Right atrium auricular region (tissue), 2 donors: ENCODE measurements at regions not wholly inside any gene's neighbourhood (a gene's known extent, or its start where the extent isn't known, plus 50 kb on each side); places are given as distances from the start of the nearest gene placed in this dataset.

Source experiments
- DNase-seq: peaks from one replicate; pipeline ENCODE4 v3.0.0-alpha.2; 2019; ENCODE audit warnings: low spot score
- H3K27ac ChIP-seq, 2 donors: fragments of 200-600 bp; sonication (generic); 1 replicate in 1 of 2; 2 replicates in 1 of 2; pipeline ENCODE4 v1.5.1; 2016 to 2019
- H3K27me3 ChIP-seq, 2 donors: fragments of 200-600 bp; sonication (generic); one replicate each; pipeline versions ENCODE4 v1.5.1 to v1.6.0; 2017 to 2019
- H3K36me3 ChIP-seq: fragments of 200-600 bp; sonication (generic); one replicate; pipeline ENCODE4 v1.5.1; 2016
- H3K4me1 ChIP-seq, 2 donors: fragments of 200-600 bp; sonication (generic); one replicate each; pipeline versions ENCODE4 v1.5.1 to v1.6.0; 2017 to 2019
- H3K4me3 ChIP-seq, 2 donors: fragments of 200-600 bp; sonication (generic); 1 replicate in 1 of 2; 2 replicates in 1 of 2; pipeline ENCODE4 v1.5.1; 2017 to 2019; ENCODE audit warnings: mild to moderate bottlenecking in 1 of 2, moderate library complexity in 1 of 2
- H3K9me3 ChIP-seq, 2 donors: fragments of 200-600 bp; sonication (generic); one replicate each; pipeline ENCODE4 v1.5.1; 2019
- TF ChIP-seq, protein P1 (sequence below), 2 donors: fragments of 200-600 bp; sonication (generic); IDR thresholded peaks; one replicate each; pipeline ENCODE4 v1.5.1; 2019; ENCODE audit warnings: antibody characterized with exemption in 2 of 2

DNA sequence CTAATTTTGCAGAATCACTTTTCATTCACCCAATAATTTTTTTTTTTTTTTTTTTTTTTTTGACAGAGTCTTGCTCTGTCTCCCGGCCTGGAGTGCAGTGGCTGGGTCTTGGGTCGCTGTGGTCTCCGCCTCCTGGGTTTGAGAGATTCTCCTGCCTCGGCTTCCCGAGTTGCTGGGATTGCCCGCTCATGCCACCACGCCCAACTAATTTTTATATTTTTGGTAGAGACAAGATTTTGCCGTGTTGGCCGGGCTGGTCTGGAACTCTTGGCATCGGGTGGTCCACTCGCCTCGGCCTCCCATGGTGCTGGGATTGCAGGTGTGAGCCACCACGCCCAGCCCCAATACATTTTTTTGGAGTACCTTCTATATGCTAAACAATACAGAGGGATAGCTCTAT, 1120.0 kb upstream of the ATXN8OS start:
- H3K27ac ChIP-seq, result no peak overlapping the region
- DNase-seq, result no peak
- no peaks in the 10 kb centered on the region for H3K9me3 ChIP-seq
- no peak overlapping the region for H3K4me3 ChIP-seq
- no peaks in the 10 kb centered on the region for H3K4me1 ChIP-seq
- no peaks in the 10 kb centered on the region for H3K36me3 ChIP-seq
- H3K27me3 ChIP-seq, result no peaks in the 10 kb centered on the region
- TF ChIP-seq, protein P1, sequence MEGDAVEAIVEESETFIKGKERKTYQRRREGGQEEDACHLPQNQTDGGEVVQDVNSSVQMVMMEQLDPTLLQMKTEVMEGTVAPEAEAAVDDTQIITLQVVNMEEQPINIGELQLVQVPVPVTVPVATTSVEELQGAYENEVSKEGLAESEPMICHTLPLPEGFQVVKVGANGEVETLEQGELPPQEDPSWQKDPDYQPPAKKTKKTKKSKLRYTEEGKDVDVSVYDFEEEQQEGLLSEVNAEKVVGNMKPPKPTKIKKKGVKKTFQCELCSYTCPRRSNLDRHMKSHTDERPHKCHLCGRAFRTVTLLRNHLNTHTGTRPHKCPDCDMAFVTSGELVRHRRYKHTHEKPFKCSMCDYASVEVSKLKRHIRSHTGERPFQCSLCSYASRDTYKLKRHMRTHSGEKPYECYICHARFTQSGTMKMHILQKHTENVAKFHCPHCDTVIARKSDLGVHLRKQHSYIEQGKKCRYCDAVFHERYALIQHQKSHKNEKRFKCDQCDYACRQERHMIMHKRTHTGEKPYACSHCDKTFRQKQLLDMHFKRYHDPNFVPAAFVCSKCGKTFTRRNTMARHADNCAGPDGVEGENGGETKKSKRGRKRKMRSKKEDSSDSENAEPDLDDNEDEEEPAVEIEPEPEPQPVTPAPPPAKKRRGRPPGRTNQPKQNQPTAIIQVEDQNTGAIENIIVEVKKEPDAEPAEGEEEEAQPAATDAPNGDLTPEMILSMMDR (IDR thresholded peaks at IDR 0.05), result no peak

DNA sequence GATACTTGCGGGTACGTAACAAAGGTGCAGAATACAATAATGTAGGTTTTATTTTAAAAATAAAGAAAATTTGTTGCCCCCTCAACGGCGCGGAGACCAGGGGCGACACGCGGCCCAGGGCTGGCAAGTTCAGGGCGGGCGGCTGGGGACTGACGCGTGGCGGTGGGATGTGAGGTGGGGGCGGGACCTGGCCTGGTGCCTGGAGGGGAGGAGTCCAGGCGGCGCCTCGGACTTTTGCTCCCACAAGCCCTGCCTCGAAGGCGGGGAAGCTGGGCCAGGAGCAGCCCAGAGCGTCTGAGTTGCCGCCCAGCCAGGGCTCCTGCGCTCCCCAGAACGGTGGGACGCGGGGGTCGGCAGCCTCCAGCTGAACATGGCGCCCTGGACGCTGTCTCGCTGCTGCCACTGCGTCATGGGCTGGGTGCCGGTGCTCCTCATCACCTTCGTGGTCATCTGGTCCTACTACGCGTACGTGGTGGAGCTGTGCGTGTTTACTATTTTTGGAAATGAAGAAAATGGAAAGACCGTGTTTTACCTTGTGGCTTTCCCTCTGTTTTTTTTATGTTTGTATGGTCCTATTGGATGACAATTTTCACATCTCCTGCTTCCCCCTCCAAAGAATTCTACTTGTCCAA, 1122.8 kb upstream of the ATXN8OS start:
- no peaks in the 10 kb centered on the region for H3K27me3 ChIP-seq
- no peaks in the 10 kb centered on the region for H3K9me3 ChIP-seq
- no peak overlapping the region for H3K4me3 ChIP-seq
- TF ChIP-seq, protein P1 (IDR thresholded peaks at IDR 0.05), result no peak
- no peaks in the 10 kb centered on the region for H3K4me1 ChIP-seq
- H3K36me3 ChIP-seq, result no peaks in the 10 kb centered on the region
- no peak for DNase-seq
- H3K27ac ChIP-seq, result no peak overlapping the region

DNA sequence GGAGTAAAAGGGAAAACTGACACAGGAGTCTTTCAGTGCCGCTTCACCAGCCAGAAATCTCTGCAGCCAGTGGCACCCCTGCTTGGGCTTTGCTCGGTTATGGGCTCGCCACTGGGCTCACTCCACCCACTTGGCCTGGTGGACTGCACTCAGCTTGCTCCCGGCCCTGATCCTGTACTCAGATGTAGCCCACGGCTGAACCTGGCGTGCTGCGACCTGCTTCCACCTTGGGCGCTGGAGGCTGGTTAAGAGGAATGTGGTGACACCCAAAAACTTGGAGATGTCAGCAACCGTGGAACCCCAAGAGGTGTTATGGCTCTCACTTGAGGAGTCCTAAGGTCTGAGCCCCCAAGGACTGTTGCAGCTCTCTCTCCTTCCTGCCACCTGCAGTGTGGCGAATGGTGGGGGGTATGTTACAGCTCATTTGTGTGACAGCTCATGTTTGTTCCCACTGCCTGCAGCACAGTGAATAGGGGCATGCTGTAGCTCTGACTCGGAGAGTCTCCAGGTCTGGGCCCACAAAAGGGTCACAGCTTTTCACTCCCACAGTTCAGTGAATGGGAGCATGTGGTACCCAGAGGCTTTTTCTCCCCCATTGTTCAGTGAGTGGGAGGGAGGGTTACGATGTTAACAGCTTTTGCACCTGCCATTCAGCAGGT, 1124.5 kb upstream of the ATXN8OS start:
- Histone ChIP-seq H3K27me3 (no peaks in the 10 kb centered on the region), H3K27ac (no peak overlapping the region), H3K36me3 (no peaks in the 10 kb centered on the region), H3K9me3 (no peaks in the 10 kb centered on the region), H3K4me1 (no peaks in the 10 kb centered on the region), H3K4me3 (no peak overlapping the region)
- TF ChIP-seq, protein P1 (IDR thresholded peaks at IDR 0.05), result no peak
- no peak for DNase-seq

DNA sequence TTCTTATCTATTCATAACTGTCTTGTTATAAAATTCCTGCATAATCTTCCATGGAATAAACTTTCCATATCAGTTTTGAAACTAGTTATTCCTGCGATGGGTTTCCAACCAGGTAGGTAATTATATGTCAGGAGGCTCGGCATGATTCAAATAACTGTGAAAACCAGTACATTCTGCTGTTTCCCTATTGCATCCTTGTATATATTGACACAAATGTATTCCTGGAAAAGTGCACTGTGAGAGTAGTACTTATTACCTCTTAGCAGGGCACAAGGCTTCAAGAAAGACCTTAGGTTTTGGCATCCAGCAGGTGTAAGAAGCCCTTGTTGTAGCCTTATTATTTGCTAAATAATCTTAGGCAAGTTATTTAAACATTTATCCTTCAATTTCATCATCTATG, 1131.3 kb upstream of the ATXN8OS start:
- no peaks in the 10 kb centered on the region for H3K9me3 ChIP-seq
- H3K27me3 ChIP-seq, result no peaks in the 10 kb centered on the region
- no peaks in the 10 kb centered on the region for H3K36me3 ChIP-seq
- H3K27ac ChIP-seq, result no peak overlapping the region
- DNase-seq, result no peak
- H3K4me3 ChIP-seq, result no peak overlapping the region
- H3K4me1 ChIP-seq, result no peaks in the 10 kb centered on the region
- TF ChIP-seq, protein P1 (IDR thresholded peaks at IDR 0.05), result no peak

DNA sequence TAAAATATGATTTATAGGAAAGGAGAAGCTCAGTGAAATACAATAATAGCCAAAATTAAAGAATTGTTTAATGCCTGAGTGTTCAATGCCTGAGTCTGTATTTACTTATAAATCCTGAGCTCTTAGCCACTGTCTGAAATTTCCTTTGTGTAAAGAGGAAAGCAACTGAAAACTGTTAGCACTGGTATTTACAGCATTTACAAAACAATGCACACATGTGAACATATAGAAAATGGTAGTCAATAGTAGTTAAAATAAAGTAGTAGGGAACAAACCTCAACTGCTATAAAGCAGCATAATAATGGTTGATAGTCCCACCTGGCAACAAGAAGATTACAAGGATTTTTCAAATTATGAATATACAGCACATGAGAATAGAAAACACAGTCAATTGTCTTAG, 1137.1 kb upstream of the ATXN8OS start:
- H3K4me1 ChIP-seq, result no peaks in the 10 kb centered on the region
- H3K4me3 ChIP-seq, result no peak overlapping the region
- no peak for DNase-seq
- no peaks in the 10 kb centered on the region for H3K9me3 ChIP-seq
- no peaks in the 10 kb centered on the region for H3K36me3 ChIP-seq
- TF ChIP-seq, protein P1 (IDR thresholded peaks at IDR 0.05), result no peak
- no peaks in the 10 kb centered on the region for H3K27me3 ChIP-seq
- H3K27ac ChIP-seq, result no peak overlapping the region

DNA sequence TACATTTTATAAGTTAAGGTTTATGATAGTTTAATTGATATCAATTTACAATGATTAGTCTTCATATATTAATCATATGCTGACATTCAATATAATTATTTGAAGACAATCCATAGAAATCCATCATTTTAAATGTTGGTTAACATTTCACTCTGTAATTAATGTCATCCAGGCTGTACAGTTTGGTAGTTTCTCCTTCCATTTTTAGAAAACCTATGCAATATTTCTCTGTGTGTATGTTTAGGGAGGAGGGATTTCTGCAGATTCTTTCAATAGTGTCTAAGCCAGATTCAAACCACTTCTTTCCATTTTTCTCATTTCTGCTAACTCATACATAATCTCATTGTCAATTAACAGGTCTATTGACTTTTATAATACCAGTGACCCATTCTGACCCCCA, 1159.0 kb upstream of the ATXN8OS start:
- Histone ChIP-seq H3K9me3 (no peaks in the 10 kb centered on the region), H3K27ac (no peak overlapping the region), H3K4me1 (no peaks in the 10 kb centered on the region), H3K36me3 (no peaks in the 10 kb centered on the region), H3K27me3 (no peaks in the 10 kb centered on the region), H3K4me3 (no peak overlapping the region)
- no peak for DNase-seq
- TF ChIP-seq, protein P1 (IDR thresholded peaks at IDR 0.05), result no peak
